Mammary epithelial cell (primary cell): ENCODE measurements at regions not wholly inside any gene's neighbourhood (a gene's known extent, or its start where the extent isn't known, plus 50 kb on each side); places are given as distances from the start of the nearest gene placed in this dataset.

Experiments used
- EZH2 ChIP-seq: IDR thresholded peaks from 2 replicates; pipeline ENCODE4 v1.6.1; 2012; ENCODE audit warnings: low read length, inconsistent platforms, borderline replicate concordance
- TF ChIP-seq, protein P1 (sequence below), 2 donors: IDR thresholded peaks in 1 of 2; conservative IDR thresholded peaks in 1 of 2; 2 replicates each; pipeline ENCODE4 v1.5.1; 2011 to 2012; ENCODE audit warnings: inconsistent platforms in 2 of 2, low read length in 2 of 2, mild to moderate bottlenecking in 2 of 2, control low read depth in 1 of 2, low read depth in 1 of 2; ENCODE audit not compliant: insufficient read depth in 1 of 2; ENCODE audit errors: extremely low read depth in 1 of 2

DNA sequence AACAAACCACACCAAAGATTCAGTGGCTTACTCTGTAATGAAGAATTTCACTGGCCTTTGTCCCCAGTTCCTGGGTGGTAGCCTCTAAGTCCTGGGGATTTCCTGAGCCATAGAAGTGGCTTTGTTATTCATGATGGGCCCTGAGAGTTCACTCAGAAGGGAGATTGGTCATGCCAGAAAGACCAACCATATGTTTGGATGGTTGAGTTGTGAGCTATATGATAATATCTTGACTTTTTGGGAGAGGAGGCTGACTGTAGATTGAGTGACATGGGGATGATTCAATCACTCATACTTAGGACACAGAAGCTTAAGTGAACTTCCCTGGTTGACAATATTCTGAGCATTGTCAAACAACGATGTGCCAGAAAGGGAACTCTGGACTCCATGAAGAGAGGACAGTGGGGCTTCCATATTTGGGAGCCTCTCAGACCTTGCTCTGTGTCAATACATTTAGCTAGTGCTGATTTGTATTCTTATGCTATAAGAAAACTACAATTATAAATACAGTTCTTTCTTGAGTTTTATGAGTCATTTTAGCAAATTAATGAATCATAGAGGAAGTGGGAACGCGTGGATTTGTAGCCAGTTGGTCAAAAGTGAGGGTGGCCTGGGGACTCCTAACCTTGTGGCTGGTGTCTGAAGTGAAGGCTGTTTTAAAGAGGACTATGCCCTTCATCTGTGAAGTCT, 392.0 kb downstream of the GBA3 start:
- no peak for TF ChIP-seq EZH2
- TF ChIP-seq, protein P1, sequence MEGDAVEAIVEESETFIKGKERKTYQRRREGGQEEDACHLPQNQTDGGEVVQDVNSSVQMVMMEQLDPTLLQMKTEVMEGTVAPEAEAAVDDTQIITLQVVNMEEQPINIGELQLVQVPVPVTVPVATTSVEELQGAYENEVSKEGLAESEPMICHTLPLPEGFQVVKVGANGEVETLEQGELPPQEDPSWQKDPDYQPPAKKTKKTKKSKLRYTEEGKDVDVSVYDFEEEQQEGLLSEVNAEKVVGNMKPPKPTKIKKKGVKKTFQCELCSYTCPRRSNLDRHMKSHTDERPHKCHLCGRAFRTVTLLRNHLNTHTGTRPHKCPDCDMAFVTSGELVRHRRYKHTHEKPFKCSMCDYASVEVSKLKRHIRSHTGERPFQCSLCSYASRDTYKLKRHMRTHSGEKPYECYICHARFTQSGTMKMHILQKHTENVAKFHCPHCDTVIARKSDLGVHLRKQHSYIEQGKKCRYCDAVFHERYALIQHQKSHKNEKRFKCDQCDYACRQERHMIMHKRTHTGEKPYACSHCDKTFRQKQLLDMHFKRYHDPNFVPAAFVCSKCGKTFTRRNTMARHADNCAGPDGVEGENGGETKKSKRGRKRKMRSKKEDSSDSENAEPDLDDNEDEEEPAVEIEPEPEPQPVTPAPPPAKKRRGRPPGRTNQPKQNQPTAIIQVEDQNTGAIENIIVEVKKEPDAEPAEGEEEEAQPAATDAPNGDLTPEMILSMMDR (conservative IDR thresholded peaks at IDR 0.05 in 1 of 2, IDR thresholded peaks at IDR 0.05 in 1 of 2; ENCODE audit: extremely low read depth in 1 of 2, insufficient read depth in 1 of 2, low read depth in 1 of 2, low read length in 2 of 2), result no peak
